Transverse colon (tissue), 4 donors: ENCODE measurements at regions not wholly inside any gene's neighbourhood (a gene's known extent, or its start where the extent isn't known, plus 50 kb on each side); places are given as distances from the start of the nearest gene placed in this dataset.

Experiments used
- CTCF ChIP-seq, 5 experiments: fragments of 200-600 bp in 3 of 5; fragments of 450-650 bp in 2 of 5; sonication (generic) in 3 of 5; IDR thresholded peaks; 1 replicate in 2 of 5; 2 replicates in 3 of 5; pipeline ENCODE4 v1.5.1; 2016 to 2017; ENCODE audit warnings: antibody characterized with exemption in 5 of 5, inconsistent platforms in 3 of 5, mild to moderate bottlenecking in 2 of 5, moderate library complexity in 1 of 5
- EP300 ChIP-seq: sonication (generic); formaldehyde crosslinking; IDR thresholded peaks from one replicate; pipeline ENCODE4 v1.6.1; 2017; ENCODE audit warnings: antibody characterized with exemption, low read depth
- POLR2AphosphoS5 ChIP-seq, 3 donors: sonication (generic); formaldehyde crosslinking; IDR thresholded peaks; one replicate each; pipeline ENCODE4 v1.6.1; 2016; ENCODE audit warnings: antibody characterized with exemption in 3 of 3

- TF ChIP-seq POLR2AphosphoS5 (IDR thresholded peaks at IDR 0.05) (no peak), CTCF (IDR thresholded peaks at IDR 0.05) (no peak), EP300 (no peak)
Measured at GRCh38 chr2:5561006-5561405, 131.2 kb upstream of the SOX11 start.
